Liver (tissue), 3 donors: ENCODE measurements at regions not wholly inside any gene's neighbourhood (a gene's known extent, or its start where the extent isn't known, plus 50 kb on each side); places are given as distances from the start of the nearest gene placed in this dataset.

Source experiments
- ATF3 ChIP-seq: IDR thresholded peaks from 2 replicates; pipeline ENCODE4 v1.6.1; 2016; ENCODE audit warnings: antibody characterized with exemption
- CTCF ChIP-seq: fragments of 150-350 bp; IDR thresholded peaks from 2 replicates; pipeline ENCODE4 v1.5.1; 2017; ENCODE audit warnings: improper control_type of control experiment, low read depth, low read length; ENCODE audit not compliant: missing input control
- GABPA ChIP-seq, 2 donors: IDR thresholded peaks in 1 of 2; conservative IDR thresholded peaks in 1 of 2; 2 replicates each; pipeline ENCODE4 v1.6.1; 2016; ENCODE audit warnings: antibody characterized with exemption in 2 of 2, mild to moderate bottlenecking in 1 of 2, moderate library complexity in 1 of 2
- HNF4G ChIP-seq: IDR thresholded peaks from 2 replicates; pipeline ENCODE4 v1.6.1; 2016; ENCODE audit warnings: antibody characterized with exemption
- JUND ChIP-seq, 2 donors: IDR thresholded peaks; 2 replicates each; pipeline ENCODE4 v1.6.1; 2016; ENCODE audit warnings: antibody characterized with exemption in 2 of 2
- MAX ChIP-seq: IDR thresholded peaks from 2 replicates; pipeline ENCODE4 v1.6.1; 2016; ENCODE audit warnings: antibody characterized with exemption
- RAD21 ChIP-seq, 2 donors: IDR thresholded peaks; 2 replicates each; pipeline ENCODE4 v1.6.1; 2016; ENCODE audit warnings: antibody characterized with exemption in 2 of 2, mild to moderate bottlenecking in 2 of 2
- SP1 ChIP-seq: IDR thresholded peaks from 2 replicates; pipeline ENCODE4 v1.6.1; 2018; ENCODE audit warnings: antibody characterized with exemption, mild to moderate bottlenecking
- TAF1 ChIP-seq: conservative IDR thresholded peaks from 2 replicates; pipeline ENCODE4 v1.6.1; 2016; ENCODE audit warnings: antibody characterized with exemption, mild to moderate bottlenecking
- YY1 ChIP-seq: IDR thresholded peaks from 2 replicates; pipeline ENCODE4 v1.6.1; 2016; ENCODE audit warnings: antibody characterized with exemption, mild to moderate bottlenecking
- ZBTB33 ChIP-seq: IDR thresholded peaks from 2 replicates; pipeline ENCODE4 v1.6.1; 2016; ENCODE audit warnings: antibody characterized with exemption
- donor health status: healthy.
- donor health status: healthy.

- TF ChIP-seq CTCF (no peak), ZBTB33 (no peak), GABPA (IDR thresholded peaks at IDR 0.05 in 1 of 2, conservative IDR thresholded peaks at IDR 0.05 in 1 of 2) (no peak), HNF4G (no peak), TAF1 (no peak), ATF3 (no peak), SP1 (no peak), JUND (IDR thresholded peaks at IDR 0.05) (no peak), YY1 (no peak), RAD21 (IDR thresholded peaks at IDR 0.05) (no peak), MAX (no peak)
Measured at GRCh38 chr1:98333406-98333805, 328.1 kb upstream of the SNX7 start.
